ENCODE measurements at regions not wholly inside any gene's neighbourhood (a gene's known extent, or its start where the extent isn't known, plus 50 kb on each side); places are given as distances from the start of the nearest gene placed in this dataset.

- DNase-seq, result no peak
These were observed 678.3 kb downstream of the CBLN2 start for GRCh38 chr18:71865888-71866287.

GRCh38 chr18:71850602-71851001 is 693.5 kb downstream of the CBLN2 start:
- no peak for DNase-seq

GRCh38 chr18:71849407-71849806 is 694.7 kb downstream of the CBLN2 start:
- peak; percentile 3 for DNase-seq

GRCh38 chr18:71846716-71847115 is 697.4 kb downstream of the CBLN2 start:
- DNase-seq, result no peak

GRCh38 chr18:71844814-71845213 is 699.3 kb downstream of the CBLN2 start:
- no peak for DNase-seq

- no peak for DNase-seq
These were observed 701.5 kb downstream of the CBLN2 start for GRCh38 chr18:71842666-71843065.

- no peak for DNase-seq
These were observed 706.6 kb downstream of the CBLN2 start for GRCh38 chr18:71837547-71837946.

- DNase-seq, result no peak
These were observed 711.1 kb downstream of the CBLN2 start for GRCh38 chr18:71832946-71833617.

GRCh38 chr18:71831039-71831438 is 713.1 kb downstream of the CBLN2 start:
- no peak for DNase-seq

GRCh38 chr18:71827301-71827700 is 716.8 kb downstream of the CBLN2 start:
- DNase-seq, result no peak

- DNase-seq, result peak; percentile 16
These were observed 728.8 kb downstream of the CBLN2 start for GRCh38 chr18:71815305-71815704.

GRCh38 chr18:71809711-71810110 is 734.4 kb downstream of the CBLN2 start:
- DNase-seq, result no peak

- no peak for DNase-seq
These were observed 735.5 kb downstream of the CBLN2 start for GRCh38 chr18:71808616-71809015.

GRCh38 chr18:71807586-71807985 is 736.6 kb downstream of the CBLN2 start:
- DNase-seq, result no peak

- DNase-seq, result no peak
These were observed 745.0 kb downstream of the CBLN2 start for GRCh38 chr18:71798986-71799673.

GRCh38 chr18:71797554-71797953 is 746.6 kb downstream of the CBLN2 start:
- no peak for DNase-seq

- DNase-seq, result peak; percentile 65
These were observed 759.4 kb downstream of the CBLN2 start for GRCh38 chr18:71784777-71785176.

GRCh38 chr18:71760541-71760940 is 783.6 kb downstream of the CBLN2 start:
- DNase-seq, result no peak

- no peak for DNase-seq
These were observed 789.9 kb downstream of the CBLN2 start for GRCh38 chr18:71754246-71754645.

GRCh38 chr18:71743634-71744033 is 800.5 kb downstream of the CBLN2 start:
- DNase-seq, result peak; percentile 79

GRCh38 chr18:71729611-71730010 is 814.5 kb downstream of the CBLN2 start:
- DNase-seq, result no peak

GRCh38 chr18:71727909-71728308 is 816.2 kb downstream of the CBLN2 start:
- peak; percentile 23 for DNase-seq

- no peak for DNase-seq
These were observed 818.9 kb downstream of the CBLN2 start for GRCh38 chr18:71725256-71725655.

GRCh38 chr18:71707985-71708500 is 836.1 kb downstream of the CBLN2 start:
- DNase-seq, result peak; percentile 34

Data from OCI-M1 (cell line).